ENCODE measurements at regions not wholly inside any gene's neighbourhood (a gene's known extent, or its start where the extent isn't known, plus 50 kb on each side); places are given as distances from the start of the nearest gene placed in this dataset.
"Not testable (repeated sequence)": the region's sequence is repeated elsewhere in the genome, so short reads cannot be mapped to it uniquely, and the experiment has no call there.

DNA sequence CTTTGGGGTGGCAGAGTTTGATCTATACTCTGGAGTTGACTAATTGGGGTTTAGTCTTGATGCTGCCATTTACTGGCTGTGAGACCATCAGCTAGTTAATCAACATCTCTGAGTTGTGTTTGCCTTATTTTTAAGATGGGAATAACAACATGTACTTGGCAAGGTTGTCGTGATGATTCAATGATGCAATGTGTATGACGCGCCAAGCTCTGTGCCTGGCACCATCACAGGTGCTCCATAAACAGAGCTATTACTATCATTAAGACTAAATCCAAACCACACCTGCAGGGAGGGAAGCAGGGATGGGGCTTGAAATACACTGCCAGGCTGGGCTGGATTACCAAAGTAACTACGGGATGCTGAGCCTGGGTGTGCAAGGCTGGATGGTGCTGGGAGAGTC is 60.1 kb upstream of the E2F3 start:
- Histone ChIP-seq H2AFZ (no peak overlapping the region), H3K4me1 (no peaks in the 10 kb centered on the region), H3K36me3 (ENCODE audit: control insufficient read depth, insufficient read depth, low read length) (no peaks in the 10 kb centered on the region), H3K27me3 (ENCODE audit: control insufficient read depth, insufficient read depth, low read length) (no peaks in the 10 kb centered on the region), H3K79me2 (no peaks in the 10 kb centered on the region), H3K4me3 (ENCODE audit: low read depth, low read length) (no peak overlapping the region), H3K9ac (no peak overlapping the region), H3K9me3 (ENCODE audit: control insufficient read depth, low read length) (no peaks in the 10 kb centered on the region), H3K4me2 (ENCODE audit: low read length) (no peak overlapping the region), H3K27ac (no peak overlapping the region)
- TF ChIP-seq, protein P1, sequence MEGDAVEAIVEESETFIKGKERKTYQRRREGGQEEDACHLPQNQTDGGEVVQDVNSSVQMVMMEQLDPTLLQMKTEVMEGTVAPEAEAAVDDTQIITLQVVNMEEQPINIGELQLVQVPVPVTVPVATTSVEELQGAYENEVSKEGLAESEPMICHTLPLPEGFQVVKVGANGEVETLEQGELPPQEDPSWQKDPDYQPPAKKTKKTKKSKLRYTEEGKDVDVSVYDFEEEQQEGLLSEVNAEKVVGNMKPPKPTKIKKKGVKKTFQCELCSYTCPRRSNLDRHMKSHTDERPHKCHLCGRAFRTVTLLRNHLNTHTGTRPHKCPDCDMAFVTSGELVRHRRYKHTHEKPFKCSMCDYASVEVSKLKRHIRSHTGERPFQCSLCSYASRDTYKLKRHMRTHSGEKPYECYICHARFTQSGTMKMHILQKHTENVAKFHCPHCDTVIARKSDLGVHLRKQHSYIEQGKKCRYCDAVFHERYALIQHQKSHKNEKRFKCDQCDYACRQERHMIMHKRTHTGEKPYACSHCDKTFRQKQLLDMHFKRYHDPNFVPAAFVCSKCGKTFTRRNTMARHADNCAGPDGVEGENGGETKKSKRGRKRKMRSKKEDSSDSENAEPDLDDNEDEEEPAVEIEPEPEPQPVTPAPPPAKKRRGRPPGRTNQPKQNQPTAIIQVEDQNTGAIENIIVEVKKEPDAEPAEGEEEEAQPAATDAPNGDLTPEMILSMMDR (IDR thresholded peaks at IDR 0.05): no peak

DNA sequence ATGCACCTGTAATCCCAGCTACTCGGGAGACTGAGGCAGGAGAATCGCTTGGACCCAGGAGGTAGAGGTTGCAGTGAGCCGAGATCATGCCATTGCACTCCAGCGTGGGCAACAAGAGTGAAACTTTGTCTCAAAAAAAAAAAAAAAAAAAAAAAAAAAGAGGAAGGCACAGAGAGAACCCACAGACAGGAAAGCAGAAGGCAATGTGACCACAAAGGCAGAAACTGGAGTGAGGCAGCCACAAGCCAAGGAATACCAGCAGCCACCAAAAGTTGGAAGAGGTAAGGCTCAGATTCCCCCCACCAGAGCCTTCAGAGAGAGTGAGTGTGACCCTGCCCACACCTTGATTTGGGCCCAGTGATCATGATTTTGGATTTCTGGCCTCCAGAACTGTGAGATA is 54.7 kb upstream of the E2F3 start:
- not testable (repeated sequence) for H3K27me3 ChIP-seq (ENCODE audit: control insufficient read depth, insufficient read depth, low read length); H3K4me1 ChIP-seq; H3K4me2 ChIP-seq (ENCODE audit: low read length); H3K4me3 ChIP-seq (ENCODE audit: low read depth, low read length); H3K27ac ChIP-seq; H2AFZ ChIP-seq; H3K36me3 ChIP-seq (ENCODE audit: control insufficient read depth, insufficient read depth, low read length); H3K9ac ChIP-seq; H3K9me3 ChIP-seq (ENCODE audit: control insufficient read depth, low read length); H3K79me2 ChIP-seq

DNA sequence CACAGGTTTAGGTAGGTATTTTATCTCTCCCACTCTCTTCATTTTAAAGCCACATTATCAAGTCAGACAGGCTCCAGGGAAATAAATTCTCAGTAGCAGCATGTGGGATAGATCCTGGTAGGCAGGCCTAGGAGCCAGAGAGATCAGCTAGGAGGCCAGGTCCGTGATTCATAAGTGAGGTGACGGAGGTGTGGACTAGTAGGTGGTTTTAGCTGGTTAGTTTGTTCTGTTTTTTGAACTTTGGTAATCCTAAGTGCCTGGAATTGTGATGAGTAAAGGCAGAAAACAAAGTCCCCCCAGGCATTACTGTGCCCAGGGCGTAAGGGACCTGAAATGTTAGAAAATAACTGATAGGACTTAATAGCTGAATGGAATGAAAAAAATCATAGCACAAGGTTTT is 53.6 kb upstream of the E2F3 start:
- Histone ChIP-seq H3K9me3 (ENCODE audit: control insufficient read depth, low read length) (no peaks in the 10 kb centered on the region), H3K27ac (no peak overlapping the region), H3K9ac (no peak overlapping the region), H3K36me3 (ENCODE audit: control insufficient read depth, insufficient read depth, low read length) (no peaks in the 10 kb centered on the region), H3K4me3 (ENCODE audit: low read depth, low read length) (no peak overlapping the region), H3K27me3 (ENCODE audit: control insufficient read depth, insufficient read depth, low read length) (no peaks in the 10 kb centered on the region), H3K79me2 (no peaks in the 10 kb centered on the region), H2AFZ (no peak overlapping the region), H3K4me2 (ENCODE audit: low read length) (no peak overlapping the region), H3K4me1 (no peaks in the 10 kb centered on the region)
- TF ChIP-seq, protein P1 (IDR thresholded peaks at IDR 0.05): no peak

DNA sequence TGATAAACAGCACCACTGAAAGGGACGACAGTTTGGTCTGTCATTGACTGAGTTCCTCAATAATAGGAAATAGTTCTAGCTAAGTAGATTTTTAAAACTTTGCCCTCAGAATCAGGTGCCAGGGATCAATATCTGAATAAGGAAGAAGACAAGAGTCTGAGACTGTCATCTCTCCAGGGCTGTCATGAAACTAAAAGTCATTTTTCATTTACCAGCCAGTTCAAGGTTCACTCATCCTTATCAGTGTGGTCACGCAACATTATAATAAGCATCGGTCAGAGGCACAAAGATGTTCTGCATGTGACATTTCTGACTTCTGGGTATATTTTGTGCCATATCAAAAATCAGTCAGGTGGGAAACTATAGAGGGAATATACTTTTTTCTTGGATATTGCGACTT is 52.5 kb upstream of the E2F3 start:
- Histone ChIP-seq H3K9me3 (ENCODE audit: control insufficient read depth, low read length) (no peaks in the 10 kb centered on the region), H3K4me2 (ENCODE audit: low read length) (no peak overlapping the region), H3K9ac (no peak overlapping the region), H2AFZ (no peak overlapping the region), H3K4me1 (no peaks in the 10 kb centered on the region), H3K4me3 (ENCODE audit: low read depth, low read length) (no peak overlapping the region), H3K27me3 (ENCODE audit: control insufficient read depth, insufficient read depth, low read length) (no peaks in the 10 kb centered on the region), H3K36me3 (ENCODE audit: control insufficient read depth, insufficient read depth, low read length) (no peaks in the 10 kb centered on the region), H3K79me2 (no peaks in the 10 kb centered on the region), H3K27ac (no peak overlapping the region)
- TF ChIP-seq, protein P1 (IDR thresholded peaks at IDR 0.05): no peak

DNA sequence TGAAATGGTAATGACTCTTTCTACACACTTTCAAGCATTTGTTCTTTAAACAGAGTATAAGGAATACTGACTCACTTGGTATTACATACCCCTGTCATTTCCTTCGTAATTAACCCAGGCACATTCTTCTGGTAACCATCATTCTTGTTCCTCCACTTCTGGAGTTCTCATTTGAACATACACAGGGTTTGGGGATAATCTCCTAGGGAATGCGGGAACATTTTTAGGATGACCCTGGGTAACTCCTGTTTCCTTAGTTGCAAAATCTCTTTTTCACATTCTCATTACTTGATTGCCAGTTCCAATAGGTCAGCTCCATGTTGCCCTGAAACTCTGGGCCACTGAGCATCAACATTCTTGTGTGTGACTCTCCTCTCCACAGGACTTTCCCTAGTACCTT is 51.5 kb upstream of the E2F3 start:
- Histone ChIP-seq H3K36me3 (ENCODE audit: control insufficient read depth, insufficient read depth, low read length) (no peaks in the 10 kb centered on the region), H3K79me2 (no peaks in the 10 kb centered on the region), H3K27ac (no peak overlapping the region), H2AFZ (no peak overlapping the region), H3K27me3 (ENCODE audit: control insufficient read depth, insufficient read depth, low read length) (no peaks in the 10 kb centered on the region), H3K4me1 (no peaks in the 10 kb centered on the region), H3K9me3 (ENCODE audit: control insufficient read depth, low read length) (no peaks in the 10 kb centered on the region), H3K9ac (no peak overlapping the region), H3K4me3 (ENCODE audit: low read depth, low read length) (no peak overlapping the region), H3K4me2 (ENCODE audit: low read length) (no peak overlapping the region)
- TF ChIP-seq, protein P1 (IDR thresholded peaks at IDR 0.05): no peak

Data from parathyroid adenoma (tissue), 2 donors.